Mucosa of descending colon (tissue), 3 donors: ENCODE measurements at regions not wholly inside any gene's neighbourhood (a gene's known extent, or its start where the extent isn't known, plus 50 kb on each side); places are given as distances from the start of the nearest gene placed in this dataset.

ENCODE experiments used
- ATAC-seq: fragments of 200-7000 bp; cut with Tn5 transposase; one replicate; pipeline ENCODE4 v1.9.1; 2020; ENCODE audit warnings: mild to moderate bottlenecking, moderate library complexity
- DNase-seq, 3 donors: peaks; one replicate each; pipeline ENCODE4 v3.0.0-alpha.2; 2020
- H3K36me3 ChIP-seq: fragments of 200-600 bp; one replicate; pipeline ENCODE4 v1.8.0; 2021; ENCODE audit warnings: low read depth, mild to moderate bottlenecking
- H3K4me1 ChIP-seq: fragments of 200-600 bp; one replicate; pipeline ENCODE4 v1.8.0; 2021; ENCODE audit warnings: low read depth, mild to moderate bottlenecking
- H3K4me3 ChIP-seq: fragments of 200-600 bp; one replicate; pipeline ENCODE4 v1.8.0; 2021; ENCODE audit warnings: mild to moderate bottlenecking
- H3K9me3 ChIP-seq: fragments of 200-600 bp; one replicate; pipeline ENCODE4 v1.8.0; 2021; ENCODE audit warnings: mild to moderate bottlenecking
- CTCF ChIP-seq: fragments of 200-600 bp; IDR thresholded peaks from one replicate; pipeline ENCODE4 v1.8.0; 2022; ENCODE audit warnings: antibody characterized with exemption, mild to moderate bottlenecking
- intact Hi-C, 2 donors: fragments of 100-400 bp; cut with DNase I in 1 of 2; cut with micrococcal nuclease in 1 of 2; formaldehyde crosslinking; loops; one replicate each; pipeline versions ENCODE4 v1.11.0 to v1.11.1; 2022; cut with DNase I, micrococcal nuclease
- donor health status: DM: no; HTN: no; CAD: no; lungs with moderate emphysema.
- donor health status: DM: no; HTN: no; CAD: no.
- donor health status: DM: no; HTN: yes; CAD: no.

- TF ChIP-seq CTCF: no peak
- Histone ChIP-seq H3K36me3 (no peaks in the 10 kb centered on the region), H3K9me3 (no peaks in the 10 kb centered on the region), H3K4me1 (no peaks in the 10 kb centered on the region), H3K4me3 (no peak overlapping the region)
- DNase-seq: no peak
- intact Hi-C loops: no loop called here
- ATAC-seq: no peak
Observed at GRCh38 chr12:13442457-13442856, 245.9 kb downstream of the EMP1 start.

DNA sequence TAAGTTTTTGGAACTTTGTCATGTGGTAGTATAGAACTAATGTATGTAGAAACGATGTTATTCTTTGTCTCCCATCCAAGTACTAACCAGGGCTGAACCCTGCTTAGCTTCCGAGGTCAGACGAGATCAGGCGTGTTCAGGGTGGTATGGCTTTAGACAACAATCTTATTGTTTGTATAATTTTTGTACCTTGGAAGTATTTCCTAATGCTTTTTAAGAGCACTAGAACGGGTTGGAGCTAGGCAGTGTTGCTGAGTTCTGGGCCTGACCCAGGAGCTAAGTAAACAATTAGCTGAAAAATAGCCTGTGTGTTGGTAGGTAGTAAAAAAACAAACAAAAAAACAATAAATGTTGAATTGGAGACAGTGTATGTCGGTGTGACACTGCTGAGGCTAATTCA is 244.3 kb downstream of the EMP1 start:
- DNase-seq (no peak), ATAC-seq (no peak)
- Histone ChIP-seq H3K36me3 (no peaks in the 10 kb centered on the region), H3K4me3 (no peak overlapping the region), H3K4me1 (no peaks in the 10 kb centered on the region), H3K9me3 (no peaks in the 10 kb centered on the region)
- intact Hi-C loops: no loop called here
- no peak for TF ChIP-seq CTCF

DNA sequence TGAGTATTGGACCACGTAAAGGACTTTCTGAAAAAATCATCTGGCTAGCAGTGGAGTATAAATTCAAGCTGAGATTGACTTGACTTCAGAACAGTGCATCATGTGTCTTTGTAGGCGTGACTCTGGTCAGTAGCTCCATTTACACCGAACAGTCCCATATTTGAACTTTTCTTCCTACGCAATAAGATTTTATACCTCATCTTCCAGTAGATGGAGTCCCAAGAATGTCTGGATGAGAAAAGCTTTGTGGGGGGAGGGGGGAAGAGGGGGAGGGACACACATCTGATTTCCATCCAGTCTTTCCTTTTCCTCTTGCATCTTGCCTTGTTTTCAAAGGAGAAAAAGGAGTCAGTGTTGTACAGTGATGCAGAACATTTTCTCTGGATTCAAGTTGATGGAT is 241.0 kb downstream of the EMP1 start:
- H3K4me1 ChIP-seq: no peaks in the 10 kb centered on the region
- H3K9me3 ChIP-seq: no peaks in the 10 kb centered on the region
- ATAC-seq: no peak
- H3K4me3 ChIP-seq: no peak overlapping the region
- no peak for TF ChIP-seq CTCF
- no peak for DNase-seq
- intact Hi-C loops: no loop called here
- no peaks in the 10 kb centered on the region for H3K36me3 ChIP-seq

GRCh38 chr12:13436696-13437391 is 240.3 kb downstream of the EMP1 start:
- DNase-seq (no peak), ATAC-seq (no peak)
- H3K36me3 ChIP-seq: no peaks in the 10 kb centered on the region
- TF ChIP-seq CTCF: no peak
- no peaks in the 10 kb centered on the region for H3K4me1 ChIP-seq
- no peaks in the 10 kb centered on the region for H3K9me3 ChIP-seq
- no peak overlapping the region for H3K4me3 ChIP-seq
- intact Hi-C loops: no loop called here

DNA sequence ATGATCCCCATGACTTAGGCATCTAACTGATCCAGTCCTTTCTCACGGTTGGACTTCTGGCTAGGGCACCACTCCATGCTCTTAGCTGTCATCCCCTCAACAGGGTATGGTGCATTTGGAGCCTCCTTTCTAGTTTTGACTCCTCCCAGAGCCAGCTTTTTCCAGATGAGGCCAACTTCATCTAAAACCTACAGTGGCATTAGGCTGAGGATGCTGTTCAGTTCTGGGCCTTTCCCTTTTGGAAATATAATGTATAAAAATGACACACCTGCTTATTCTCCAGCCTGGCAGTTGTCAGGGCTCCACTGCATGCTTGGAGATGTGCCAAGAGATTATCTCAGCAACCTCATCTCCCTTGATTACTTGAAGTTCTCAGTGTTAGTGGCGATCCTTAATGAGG is 239.7 kb downstream of the EMP1 start:
- DNase-seq: no peak
- intact Hi-C loops: no loop called here
- no peak for ATAC-seq

More for the DNA sequence above, 239.7 kb downstream of the EMP1 start:
- H3K4me3 ChIP-seq: no peak overlapping the region
- TF ChIP-seq CTCF: no peak
- H3K36me3 ChIP-seq: no peaks in the 10 kb centered on the region
- H3K4me1 ChIP-seq: no peaks in the 10 kb centered on the region
- H3K9me3 ChIP-seq: no peaks in the 10 kb centered on the region
